ENCODE measurements at regions not wholly inside any gene's neighbourhood (a gene's known extent, or its start where the extent isn't known, plus 50 kb on each side); places are given as distances from the start of the nearest gene placed in this dataset.
"Not testable (repeated sequence)": the region's sequence is repeated elsewhere in the genome, so short reads cannot be mapped to it uniquely, and the experiment has no call there.

DNA sequence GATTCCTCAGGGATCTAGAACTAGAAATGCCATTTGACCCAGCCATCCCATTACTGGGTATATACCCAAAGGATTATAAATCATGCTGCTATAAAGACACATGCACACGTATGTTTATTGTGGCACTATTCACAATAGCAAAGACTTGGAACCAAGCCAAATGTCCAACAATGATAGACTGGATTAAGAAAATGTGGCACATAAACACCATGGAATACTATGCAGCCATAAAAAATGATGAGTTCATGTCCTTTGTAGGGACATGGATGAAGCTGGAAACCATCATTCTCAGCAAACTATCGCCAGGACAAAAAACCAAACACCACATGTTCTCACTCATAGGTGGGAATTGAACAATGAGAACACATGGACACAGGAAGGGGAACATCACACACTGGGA lies 296.3 kb downstream of the DLEU7 start:
- TF ChIP-seq CTCF (IDR thresholded peaks at IDR 0.05 in 8 of 11, conservative IDR thresholded peaks at IDR 0.05 in 3 of 11); POLR2AphosphoS5 (IDR thresholded peaks at IDR 0.05): not testable (repeated sequence)
